H1 (cell line): ENCODE measurements at regions not wholly inside any gene's neighbourhood (a gene's known extent, or its start where the extent isn't known, plus 50 kb on each side); places are given as distances from the start of the nearest gene placed in this dataset.

Experiments
- CTCF ChIA-PET: fragments of 300-600 bp; sonication (Branson Sonifier 250); formaldehyde crosslinking; loops from one replicate; lab custom pipeline; 2021; ENCODE audit not compliant: partially characterized antibody; lab: Charles Lee
- POLR2A ChIA-PET: fragments of 300-600 bp; sonication (Branson Sonifier 250); formaldehyde crosslinking; loops from one replicate; lab custom pipeline; 2021; ENCODE audit warnings: inconsistent platforms; ENCODE audit not compliant: partially characterized antibody; lab: Charles Lee
- DNase-seq, 2 experiments: peaks; one replicate each; pipeline versions ENCODE4 v3.0.0 to v3.0.0-alpha.2; 2010 to 2022; ENCODE audit warnings: low spot score in 2 of 2, low read depth in 1 of 2, mixed read lengths in 1 of 2
- FAIRE-seq: peaks from 2 replicates; lab custom pipeline; 2011; peaks lifted over from hg19 to GRCh38; lab: Jason Lieb, UNC
- H2AFZ ChIP-seq: 2 replicates; pipeline ENCODE4 v1.8.1; 2012; ENCODE audit warnings: low read length, inconsistent platforms
- H2AK5ac ChIP-seq: 2 replicates; pipeline ENCODE4 v1.6.1; 2013; ENCODE audit warnings: low read depth, low read length
- H2BK120ac ChIP-seq: replicated peaks from 2 replicates; pipeline ENCODE3; 2013; ENCODE audit warnings: low read depth, low read length, inconsistent platforms
- H2BK12ac ChIP-seq: 2 replicates; pipeline ENCODE4 v1.6.1; 2013; ENCODE audit warnings: low read depth, low read length
- H2BK15ac ChIP-seq: 2 replicates; pipeline ENCODE4 v1.6.1; 2013; ENCODE audit warnings: low read length
- H2BK20ac ChIP-seq: 2 replicates; pipeline ENCODE4 v1.6.1; 2013; ENCODE audit warnings: low read length
- H2BK5ac ChIP-seq: 2 replicates; pipeline ENCODE4 v1.6.1; 2013; ENCODE audit warnings: low read depth, low read length
- H3K14ac ChIP-seq: 2 replicates; pipeline ENCODE4 v1.6.1; 2013; ENCODE audit warnings: inconsistent platforms; ENCODE audit not compliant: insufficient read length
- H3K18ac ChIP-seq: 2 replicates; pipeline ENCODE4 v1.6.1; 2013; ENCODE audit warnings: low read length; ENCODE audit errors: extremely low read depth
- H3K23ac ChIP-seq: 2 replicates; pipeline ENCODE4 v1.6.1; 2013; ENCODE audit warnings: inconsistent platforms; ENCODE audit not compliant: insufficient read length
- H3K23me2 ChIP-seq: 2 replicates; pipeline ENCODE4 v1.6.1; 2013; ENCODE audit warnings: low read depth, low read length
- H3K27ac ChIP-seq: 2 replicates; pipeline ENCODE4 v1.6.1; 2011; ENCODE audit warnings: low read depth, low read length, inconsistent platforms
- H3K27me3 ChIP-seq, 4 experiments: replicated peaks in 1 of 4; 1 replicate in 1 of 4; 2 replicates in 3 of 4; pipeline versions ENCODE4 v1.6.1 to v1.8.1; 2011 to 2013; ENCODE audit warnings: low read length in 3 of 4, mild to moderate bottlenecking in 3 of 4, inconsistent platforms in 2 of 4, mixed read lengths in 2 of 4, moderate library complexity in 1 of 4; ENCODE audit not compliant: control insufficient read depth in 3 of 4, insufficient read depth in 3 of 4; ENCODE audit errors: extremely low read depth in 1 of 4
- H3K36me3 ChIP-seq, 4 experiments: 2 replicates each; pipeline versions ENCODE4 v1.6.1 to v1.8.1; 2011 to 2013; ENCODE audit warnings: mild to moderate bottlenecking in 4 of 4, low read length in 3 of 4, moderate library complexity in 2 of 4, control low read depth in 1 of 4, inconsistent platforms in 1 of 4; ENCODE audit not compliant: insufficient read depth in 4 of 4, control insufficient read depth in 2 of 4
- H3K4ac ChIP-seq: replicated peaks from 2 replicates; pipeline ENCODE3; 2013; ENCODE audit warnings: low read length, low read depth, mixed read lengths, inconsistent platforms; ENCODE audit not compliant: insufficient read length
- H3K4me1 ChIP-seq, 4 experiments: replicated peaks in 1 of 4; 1 replicate in 1 of 4; 2 replicates in 3 of 4; pipeline versions ENCODE4 v1.6.1 to v1.8.1; 2011 to 2013; ENCODE audit warnings: low read length in 3 of 4, inconsistent platforms in 2 of 4, mixed read lengths in 1 of 4; ENCODE audit not compliant: insufficient read depth in 4 of 4, control insufficient read depth in 3 of 4
- H3K4me2 ChIP-seq, 2 experiments: 2 replicates each; pipeline versions ENCODE4 v1.6.1 to v1.8.1; 2011 to 2013; ENCODE audit warnings: low read depth in 2 of 2, low read length in 2 of 2, control low read depth in 1 of 2, inconsistent platforms in 1 of 2, mild to moderate bottlenecking in 1 of 2; ENCODE audit not compliant: insufficient read depth in 1 of 2
- H3K4me3 ChIP-seq, 4 experiments: fragments of 200-600, 300-600 bp in 1 of 4; sonication (generic), shearing (Covaris generic), sonication (Bioruptor Twin) in 1 of 4; 2 replicates each; pipeline versions ENCODE4 v1.5.1 to v1.8.1; 2011 to 2016; ENCODE audit warnings: low read length in 4 of 4, low read depth in 3 of 4, control low read depth in 2 of 4, inconsistent platforms in 2 of 4, mild to moderate bottlenecking in 2 of 4, mixed read lengths in 1 of 4, moderate library complexity in 1 of 4; ENCODE audit not compliant: insufficient read depth in 2 of 4; ENCODE audit errors: extremely low read depth in 1 of 4
- H3K56ac ChIP-seq: replicated peaks from 2 replicates; pipeline ENCODE3; 2013; ENCODE audit warnings: low read depth, mild to moderate bottlenecking, mixed read lengths, low read length, inconsistent platforms; ENCODE audit not compliant: insufficient read length
- H3K79me1 ChIP-seq: 2 replicates; pipeline ENCODE4 v1.6.1; 2013; ENCODE audit warnings: low read depth, low read length, control low read depth
- H3K79me2 ChIP-seq, 2 experiments: 2 replicates each; pipeline versions ENCODE4 v1.6.1 to v1.8.1; 2012 to 2013; ENCODE audit warnings: low read length in 2 of 2, mild to moderate bottlenecking in 2 of 2, inconsistent platforms in 1 of 2; ENCODE audit not compliant: insufficient read depth in 2 of 2, control insufficient read depth in 1 of 2
- H3K9ac ChIP-seq, 4 experiments: replicated peaks in 1 of 4; 1 replicate in 1 of 4; 2 replicates in 3 of 4; pipeline versions ENCODE4 v1.6.1 to v1.8.1; 2011 to 2013; ENCODE audit warnings: low read depth in 3 of 4, low read length in 3 of 4, control low read depth in 2 of 4, mild to moderate bottlenecking in 2 of 4, moderate library complexity in 2 of 4, inconsistent platforms in 1 of 4; ENCODE audit errors: extremely low read depth in 1 of 4
- H3K9me3 ChIP-seq, 2 experiments: 2 replicates each; pipeline versions ENCODE4 v1.6.1 to v1.8.1; 2012 to 2013; ENCODE audit warnings: mild to moderate bottlenecking in 2 of 2, moderate library complexity in 2 of 2, control low read depth in 1 of 2, inconsistent platforms in 1 of 2, low read depth in 1 of 2, low read length in 1 of 2, mixed read lengths in 1 of 2; ENCODE audit not compliant: insufficient read depth in 2 of 2
- H4K20me1 ChIP-seq, 2 experiments: replicated peaks in 1 of 2; 2 replicates each; pipeline versions ENCODE3 to v1.8.1; 2011 to 2013; ENCODE audit warnings: inconsistent platforms in 2 of 2, low read length in 2 of 2, mild to moderate bottlenecking in 1 of 2; ENCODE audit not compliant: insufficient read depth in 2 of 2, control insufficient read depth in 1 of 2
- H4K5ac ChIP-seq: 2 replicates; pipeline ENCODE4 v1.6.1; 2013; ENCODE audit warnings: low read length, low read depth, mixed read lengths, inconsistent platforms; ENCODE audit not compliant: insufficient read length
- H4K8ac ChIP-seq: 2 replicates; pipeline ENCODE4 v1.8.0; 2013; ENCODE audit warnings: mild to moderate bottlenecking, moderate library complexity, low read length, inconsistent platforms; ENCODE audit not compliant: insufficient read depth; ENCODE audit errors: extremely low read depth
- H4K91ac ChIP-seq: replicated peaks from 2 replicates; pipeline ENCODE3; 2013; ENCODE audit warnings: low read length, mixed read lengths, inconsistent platforms; ENCODE audit not compliant: insufficient read length
- BRCA1 ChIP-seq: IDR thresholded peaks from 2 replicates; pipeline ENCODE4 v1.6.1; 2012; ENCODE audit warnings: low read depth, low read length, improper control_type of control experiment
- CBX5 ChIP-seq: fragments of 300-800, 300-1000 bp; sonication (generic); IDR thresholded peaks from 2 replicates; pipeline ENCODE4 v1.7.1; 2016; ENCODE audit warnings: antibody characterized with exemption, low read length, low read depth
- EGR1 ChIP-seq: IDR thresholded peaks from 2 replicates; pipeline ENCODE4 v1.6.1; 2011; ENCODE audit warnings: low read depth, low read length, borderline replicate concordance
- KDM1A ChIP-seq: fragments of 200-600, 300-600 bp; sonication (generic); IDR thresholded peaks from 2 replicates; pipeline ENCODE4 v1.7.1; 2016; ENCODE audit warnings: mild to moderate bottlenecking, low read length, borderline replicate concordance
- KDM5A ChIP-seq: fragments of 200-600 bp; IDR thresholded peaks from 2 replicates; pipeline ENCODE4 v1.7.1; 2012; ENCODE audit warnings: mild to moderate bottlenecking, low read length, inconsistent platforms, mixed read lengths
- MAFK ChIP-seq: IDR thresholded peaks from 2 replicates; pipeline ENCODE4 v1.6.1; 2012; ENCODE audit warnings: low read depth, mild to moderate bottlenecking, improper control_type of control experiment, low read length
- NANOG ChIP-seq: IDR thresholded peaks from 2 replicates; pipeline ENCODE4 v1.6.1; 2011; ENCODE audit warnings: low read length, low read depth, mild to moderate bottlenecking, inconsistent platforms; ENCODE audit not compliant: insufficient read depth, poor library complexity, severe bottlenecking
- NRF1 ChIP-seq: IDR thresholded peaks from 2 replicates; pipeline ENCODE4 v1.6.1; 2011; ENCODE audit warnings: mild to moderate bottlenecking, low read depth, low read length, improper control_type of control experiment
- PHF8 ChIP-seq: fragments of 200-600 bp; sonication (generic); conservative IDR thresholded peaks from 2 replicates; pipeline ENCODE4 v1.7.1; 2012; ENCODE audit warnings: low read depth, mild to moderate bottlenecking, inconsistent platforms, low read length, moderate library complexity
- POU5F1 ChIP-seq: IDR thresholded peaks from 2 replicates; pipeline ENCODE4 v1.6.1; 2011; ENCODE audit warnings: low read depth, mild to moderate bottlenecking, low read length, moderate library complexity
- RBBP5 ChIP-seq: IDR thresholded peaks from 2 replicates; pipeline ENCODE4 v1.7.1; 2012; ENCODE audit warnings: low read depth, mild to moderate bottlenecking, inconsistent platforms, low read length, moderate library complexity, borderline replicate concordance
- SIRT6 ChIP-seq: IDR thresholded peaks from one replicate; pipeline ENCODE4 v1.7.1; 2012; ENCODE audit warnings: low read length, inconsistent platforms
- SUZ12 ChIP-seq: fragments of 200-600 bp; sonication (generic); IDR thresholded peaks from 2 replicates; pipeline ENCODE4 v1.6.1; 2012; ENCODE audit warnings: mild to moderate bottlenecking, inconsistent platforms, low read length, moderate library complexity, mixed read lengths
- TAF1 ChIP-seq: IDR thresholded peaks from 2 replicates; pipeline ENCODE4 v1.6.1; 2011; ENCODE audit warnings: mild to moderate bottlenecking, low read depth, low read length
- WGBS, 2 experiments: shearing (Covaris generic) in 1 of 2; methylation state at CpG; one replicate each; pipeline versions ENCODE4 v1.1.6 to v1.1.7; 2013 to 2015; ENCODE audit warnings: low lambda C conversion rate in 2 of 2, mixed read lengths in 2 of 2, inconsistent platforms in 1 of 2, low coverage in 1 of 2, missing lambda C conversion rate in 1 of 2; ENCODE audit not compliant: insufficient replicate concordance in 2 of 2, insufficient coverage in 1 of 2, insufficient read length in 1 of 2; ENCODE audit errors: extremely low coverage in 1 of 2, missing lambda C conversion rate in 1 of 2; 5-methylcytosine and 5-hydroxymethylcytosine counted together
- TF ChIP-seq, protein P1 (sequence below): IDR thresholded peaks from 2 replicates; pipeline ENCODE4 v1.6.1; 2012; ENCODE audit warnings: inconsistent platforms

DNA sequence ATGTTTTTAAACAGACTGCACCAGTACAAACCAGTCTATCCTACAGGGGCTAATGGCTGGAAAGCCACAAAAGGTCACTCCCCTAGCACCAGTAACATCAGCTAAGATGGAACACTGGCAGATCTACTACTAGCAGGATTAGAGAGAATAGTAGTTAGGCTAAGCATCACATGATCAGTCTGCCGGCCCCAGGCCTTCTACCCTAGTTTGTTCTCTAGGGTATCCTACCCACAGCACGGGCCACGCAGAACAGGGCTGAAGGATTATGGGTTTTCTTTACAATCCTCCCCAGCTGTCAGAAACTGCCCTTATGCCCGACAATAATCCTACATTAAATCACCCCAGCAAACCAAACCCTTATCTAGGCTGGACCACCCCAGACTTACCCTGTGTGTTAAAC, 156.0 kb downstream of the LY86 start:
- H3K79me2 ChIP-seq: no peaks in the 10 kb centered on the region
- no peak overlapping the region for H3K4me3 ChIP-seq
- H3K23me2 ChIP-seq: 0 out of 2 replicates have a peak, but pooled peaks cover 4% of the 10 kb centered on the region
- no peaks in the 10 kb centered on the region for H3K36me3 ChIP-seq
- H4K8ac ChIP-seq: no peak overlapping the region
- no peak overlapping the region for H2BK12ac ChIP-seq
- no peak overlapping the region for H2BK120ac ChIP-seq
- H3K23ac ChIP-seq: no peak overlapping the region
- H3K4me2 ChIP-seq: no peak overlapping the region
- H3K14ac ChIP-seq: no peak overlapping the region
- no peak overlapping the region for H3K9ac ChIP-seq
- H3K79me1 ChIP-seq: no peaks in the 10 kb centered on the region
- WGBS, 2 experiments: 81% methylated on average over 4 of the region's 4 CpGs; no CpG with 5 or more reads in 1 of the 2 experiments
- H3K56ac ChIP-seq: no peak overlapping the region
- peaks cover 3 to 12% (median 8%) of the 10 kb centered on the region in 4 experiments; a peak in 5 of 7 replicates for H3K4me1 ChIP-seq
- no peak for DNase-seq
- TF ChIP-seq NRF1 (no peak), TAF1 (no peak), EGR1 (no peak), MAFK (no peak), NANOG (no peak), SUZ12 (no peak), CBX5 (no peak), RBBP5 (no peak), KDM5A (no peak), SIRT6 (no peak), PHF8 (no peak), POU5F1 (no peak), BRCA1 (no peak), KDM1A (no peak)
- TF ChIP-seq, protein P1, sequence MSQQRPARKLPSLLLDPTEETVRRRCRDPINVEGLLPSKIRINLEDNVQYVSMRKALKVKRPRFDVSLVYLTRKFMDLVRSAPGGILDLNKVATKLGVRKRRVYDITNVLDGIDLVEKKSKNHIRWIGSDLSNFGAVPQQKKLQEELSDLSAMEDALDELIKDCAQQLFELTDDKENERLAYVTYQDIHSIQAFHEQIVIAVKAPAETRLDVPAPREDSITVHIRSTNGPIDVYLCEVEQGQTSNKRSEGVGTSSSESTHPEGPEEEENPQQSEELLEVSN: no peak
- no peak overlapping the region for H2BK20ac ChIP-seq
- H2BK5ac ChIP-seq: no peak overlapping the region
- no peak for FAIRE-seq
- H3K18ac ChIP-seq: no peak overlapping the region
- H2BK15ac ChIP-seq: no peak overlapping the region
- H2AK5ac ChIP-seq: no peak overlapping the region
- no peak overlapping the region for H2AFZ ChIP-seq
- ChIA-PET CTCF (interaction anchor here (0.9 to 2.0 kb wide), 7 partner anchors 16 to 499 kb away, joined by 3 to 6 read pairs (median 4); no protein-coding TSS in a partner anchor), POLR2A (no interaction called here)
- H4K5ac ChIP-seq: no peak overlapping the region
- H3K27me3 ChIP-seq: no peaks in the 10 kb centered on the region; a peak in 1 of 7 replicates
- no peak overlapping the region for H3K4ac ChIP-seq
- no peak overlapping the region for H4K91ac ChIP-seq
- H3K27ac ChIP-seq: no peak overlapping the region
- no peaks in the 10 kb centered on the region; a peak in 1 of 4 replicates for H3K9me3 ChIP-seq
- H4K20me1 ChIP-seq: peaks cover 0 to 1% of the 10 kb centered on the region in 2 experiments
